ENCODE measurements at regions not wholly inside any gene's neighbourhood (a gene's known extent, or its start where the extent isn't known, plus 50 kb on each side); places are given as distances from the start of the nearest gene placed in this dataset.

- TF ChIP-seq CTCF (IDR thresholded peaks at IDR 0.05) (no peak), POLR2A (IDR thresholded peaks at IDR 0.05) (no peak), POLR2AphosphoS5 (IDR thresholded peaks at IDR 0.05; ENCODE audit: insufficient read depth in 1 of 2, low read depth in 1 of 2) (peak; percentile 17 to 77)
These were observed 412.1 kb upstream of the CELF2 start for GRCh38 chr10:10605551-10606081.
